ENCODE measurements at regions not wholly inside any gene's neighbourhood (a gene's known extent, or its start where the extent isn't known, plus 50 kb on each side); places are given as distances from the start of the nearest gene placed in this dataset.

DNA sequence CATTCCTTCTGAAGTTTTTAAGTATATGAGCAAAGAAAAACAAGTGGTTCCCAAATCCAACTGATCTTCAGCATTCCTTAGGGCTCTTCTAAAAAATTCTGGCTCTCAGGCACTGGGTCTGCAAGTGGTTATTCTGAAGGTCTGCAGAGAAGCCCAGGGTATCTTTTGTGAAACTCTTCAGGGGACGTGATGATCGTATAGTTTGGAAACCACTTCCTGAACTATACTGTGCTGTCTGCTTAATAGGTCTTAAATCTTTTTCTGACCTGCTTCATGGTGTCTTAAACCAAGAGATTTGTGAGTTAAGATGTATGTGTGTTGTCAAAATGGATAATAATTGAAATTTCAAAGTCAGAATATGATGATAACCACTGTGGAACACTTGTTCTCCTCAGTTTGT lies 115.5 kb downstream of the LHX9 start:
- TF ChIP-seq POLR2AphosphoS5 (IDR thresholded peaks at IDR 0.05) (no peak), EP300 (IDR thresholded peaks at IDR 0.05) (no peak), POLR2A (IDR thresholded peaks at IDR 0.05) (no peak)
- TF ChIP-seq, protein P1, sequence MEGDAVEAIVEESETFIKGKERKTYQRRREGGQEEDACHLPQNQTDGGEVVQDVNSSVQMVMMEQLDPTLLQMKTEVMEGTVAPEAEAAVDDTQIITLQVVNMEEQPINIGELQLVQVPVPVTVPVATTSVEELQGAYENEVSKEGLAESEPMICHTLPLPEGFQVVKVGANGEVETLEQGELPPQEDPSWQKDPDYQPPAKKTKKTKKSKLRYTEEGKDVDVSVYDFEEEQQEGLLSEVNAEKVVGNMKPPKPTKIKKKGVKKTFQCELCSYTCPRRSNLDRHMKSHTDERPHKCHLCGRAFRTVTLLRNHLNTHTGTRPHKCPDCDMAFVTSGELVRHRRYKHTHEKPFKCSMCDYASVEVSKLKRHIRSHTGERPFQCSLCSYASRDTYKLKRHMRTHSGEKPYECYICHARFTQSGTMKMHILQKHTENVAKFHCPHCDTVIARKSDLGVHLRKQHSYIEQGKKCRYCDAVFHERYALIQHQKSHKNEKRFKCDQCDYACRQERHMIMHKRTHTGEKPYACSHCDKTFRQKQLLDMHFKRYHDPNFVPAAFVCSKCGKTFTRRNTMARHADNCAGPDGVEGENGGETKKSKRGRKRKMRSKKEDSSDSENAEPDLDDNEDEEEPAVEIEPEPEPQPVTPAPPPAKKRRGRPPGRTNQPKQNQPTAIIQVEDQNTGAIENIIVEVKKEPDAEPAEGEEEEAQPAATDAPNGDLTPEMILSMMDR (IDR thresholded peaks at IDR 0.05): no peak
